ENCODE measurements at regions not wholly inside any gene's neighbourhood (a gene's known extent, or its start where the extent isn't known, plus 50 kb on each side); places are given as distances from the start of the nearest gene placed in this dataset.

DNA sequence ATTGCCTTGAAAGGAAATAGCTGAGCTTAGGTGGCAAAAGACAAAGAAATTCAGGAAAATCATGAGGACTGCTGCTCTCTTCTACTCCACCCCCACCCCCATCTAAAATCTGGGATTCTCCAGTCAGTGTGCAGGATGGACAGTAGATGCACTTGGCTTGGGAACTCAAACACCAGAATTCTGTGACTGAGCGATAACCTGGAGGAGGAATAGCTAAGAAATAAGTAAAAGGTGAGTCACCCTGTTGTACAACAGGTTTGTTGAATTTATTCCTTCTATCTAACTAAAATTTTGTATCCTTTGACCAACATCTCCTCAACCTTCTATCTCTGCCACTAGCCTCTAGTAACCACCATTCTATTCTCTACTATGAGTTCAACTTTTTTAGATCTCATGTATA lies 1029.9 kb upstream of the ACVR2A start:
- no peak overlapping the region for H2BK5ac ChIP-seq (ENCODE audit: insufficient read length, low read length)
- H3K4ac ChIP-seq (ENCODE audit: low read depth, low read length), result no peak overlapping the region
- TF ChIP-seq CTCF (conservative IDR thresholded peaks at IDR 0.05), result no peak
- no peak overlapping the region for H4K91ac ChIP-seq (ENCODE audit: insufficient read length, low read depth, low read length)
- no peak overlapping the region for H2BK120ac ChIP-seq (ENCODE audit: low read depth, low read length, poor library complexity, severe bottlenecking)
- no peak overlapping the region for H2BK15ac ChIP-seq (ENCODE audit: low read depth, low read length)
- Mint-ChIP-seq H3K27me3 (ENCODE audit: low read depth) (no peaks in the 10 kb centered on the region), H3K4me1 (peaks cover 14 to 17% of the 10 kb centered on the region in 2 experiments), H3K4me3 (no peak overlapping the region), H3K27ac (no peak overlapping the region), H3K9me3 (peaks cover 11 to 19% of the 10 kb centered on the region in 2 experiments), H3K36me3 (ENCODE audit: insufficient read depth in 1 of 3, low read depth in 3 of 3) (peaks cover 9 to 24% (median 9%) of the 10 kb centered on the region in 3 experiments; a peak in 5 of 7 replicates)
- H3K18ac ChIP-seq (ENCODE audit: insufficient read length, low read depth, low read length), result no peak overlapping the region
- no peaks in the 10 kb centered on the region for H3K9me3 ChIP-seq (ENCODE audit: control insufficient read depth, low read depth, low read length)
- WGBS (ENCODE audit: extremely low coverage, insufficient read length, low lambda C conversion rate), result no CpG with 5 or more reads among the region's 1 CpG
- no peak overlapping the region for H4K8ac ChIP-seq (replicated peaks; ENCODE audit: insufficient read length, low read depth, low read length)
- no peaks in the 10 kb centered on the region for H3K4me1 ChIP-seq (ENCODE audit: insufficient read depth, low read length)
- no peak overlapping the region for H3K4me2 ChIP-seq (ENCODE audit: insufficient read depth, insufficient read length, low read length)
- H4K20me1 ChIP-seq (ENCODE audit: control insufficient read depth, insufficient read depth, insufficient read length), result no peaks in the 10 kb centered on the region
- H2AFZ ChIP-seq (ENCODE audit: low read length), result no peak overlapping the region
- H3K56ac ChIP-seq (ENCODE audit: insufficient read length, low read depth, low read length), result no peak overlapping the region
- no peak overlapping the region for H3K9ac ChIP-seq (ENCODE audit: extremely low read depth, insufficient read length, low read length)
- H3K79me1 ChIP-seq (ENCODE audit: insufficient read depth, low read depth, low read length, poor library complexity, severe bottlenecking), result no peaks in the 10 kb centered on the region
- H2AK5ac ChIP-seq (ENCODE audit: insufficient read length, low read length), result no peak overlapping the region
- no peaks in the 10 kb centered on the region for H3K23me2 ChIP-seq (ENCODE audit: insufficient read length, low read depth, low read length, poor library complexity, severe bottlenecking)
- no peak overlapping the region for H3K27ac ChIP-seq (ENCODE audit: insufficient read length, low read depth, low read length)
- H4K5ac ChIP-seq (ENCODE audit: insufficient read length, low read depth, low read length), result no peak overlapping the region
- H2BK12ac ChIP-seq (ENCODE audit: insufficient read length, low read depth, low read length), result no peak overlapping the region
- no peak overlapping the region for H3K14ac ChIP-seq (ENCODE audit: insufficient read depth, low read length)
- no peaks in the 10 kb centered on the region for H3K27me3 ChIP-seq (ENCODE audit: insufficient read depth, low read length)
- no peak overlapping the region for H2BK20ac ChIP-seq (ENCODE audit: low read depth, low read length, poor library complexity, severe bottlenecking)
- H3K79me2 ChIP-seq (ENCODE audit: insufficient read depth, low read length), result no peaks in the 10 kb centered on the region
- H3K23ac ChIP-seq (ENCODE audit: insufficient read length, low read depth, low read length), result no peak overlapping the region
- H3T11ph ChIP-seq (ENCODE audit: low read length), result no peak overlapping the region
- no peak for DNase-seq
